ENCODE measurements at regions not wholly inside any gene's neighbourhood (a gene's known extent, or its start where the extent isn't known, plus 50 kb on each side); places are given as distances from the start of the nearest gene placed in this dataset.

DNA sequence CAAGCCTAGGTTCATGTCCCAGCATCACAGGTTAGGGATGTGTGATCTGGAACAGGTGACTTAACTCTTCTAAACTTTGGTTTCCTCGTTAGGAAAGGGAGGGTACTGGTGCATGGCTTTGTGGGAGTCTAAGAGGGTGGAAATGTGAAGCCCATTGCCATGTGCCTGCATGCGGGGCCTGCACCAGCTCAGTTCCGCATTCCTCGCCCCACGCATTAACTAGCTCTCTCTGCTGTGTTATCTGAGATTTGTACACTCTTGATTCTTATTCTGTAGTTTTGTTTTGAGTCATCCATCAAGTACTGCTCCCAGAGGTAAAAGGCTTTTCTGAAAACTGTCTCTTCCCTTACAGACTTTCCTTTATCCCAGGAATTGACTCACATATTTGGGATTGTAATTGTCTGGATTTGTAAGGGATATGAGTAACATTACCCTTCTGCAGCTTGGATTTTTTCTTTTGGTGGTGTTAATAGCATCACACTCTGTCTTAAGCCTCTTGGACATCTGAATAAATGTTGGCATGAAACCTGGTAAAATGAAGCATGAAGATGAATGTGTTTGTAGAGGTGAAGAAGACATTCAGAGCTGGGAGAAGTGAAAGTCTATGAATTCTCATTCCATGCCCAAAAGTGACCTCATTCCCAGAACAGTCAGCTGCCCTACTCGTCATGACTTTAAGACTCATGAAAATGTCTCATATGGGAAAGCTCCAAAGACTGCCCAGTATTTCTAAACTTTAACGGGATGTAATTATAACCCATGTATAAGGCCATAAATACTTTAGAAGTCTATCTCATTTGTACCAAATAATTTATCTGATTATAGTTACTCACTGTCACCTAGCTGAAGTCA, 357.3 kb downstream of the FOXA2 start:
- Mint-ChIP-seq H3K4me3 (no peak overlapping the region), H3K27me3 (ENCODE audit: low read depth in 3 of 3) (peaks cover 2 to 3% (median 3%) of the 10 kb centered on the region in 3 donors), H3K36me3 (no peaks in the 10 kb centered on the region), H3K27ac (no peak overlapping the region), H3K4me1 (no peaks in the 10 kb centered on the region), H3K9me3 (peaks cover 0 to 23% (median 3%) of the 10 kb centered on the region in 6 donors)
- no peak for DNase-seq

DNA sequence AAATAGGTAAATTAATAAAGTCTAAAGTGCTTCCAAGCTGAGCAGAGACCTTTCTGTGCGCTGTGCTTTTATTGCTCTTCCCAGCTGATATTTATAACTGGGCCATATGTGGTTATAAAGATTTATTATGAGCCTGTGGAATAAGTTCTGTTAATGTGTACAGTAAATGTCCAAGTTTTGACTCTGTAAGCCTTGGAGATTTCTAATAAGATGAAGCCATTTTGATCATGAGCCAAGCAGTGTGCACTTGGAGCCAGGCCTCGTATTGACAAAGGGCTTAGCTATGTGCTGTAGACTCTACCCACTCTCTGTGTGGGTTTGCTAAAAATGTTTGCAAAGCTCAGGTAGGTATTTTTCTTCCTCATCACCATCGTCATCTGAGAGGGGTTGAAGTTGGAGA, 361.1 kb downstream of the FOXA2 start:
- DNase-seq, result no peak
- H3K9me3 Mint-ChIP-seq, result peaks cover 0 to 19% (median 3%) of the 10 kb centered on the region in 6 donors
- no peak overlapping the region for H3K4me3 Mint-ChIP-seq
- H3K4me1 Mint-ChIP-seq, result no peaks in the 10 kb centered on the region
- no peaks in the 10 kb centered on the region for H3K36me3 Mint-ChIP-seq
- no peak overlapping the region for H3K27ac Mint-ChIP-seq
- H3K27me3 Mint-ChIP-seq (ENCODE audit: low read depth in 3 of 3), result peaks cover 0 to 3% (median 2%) of the 10 kb centered on the region in 3 donors

DNA sequence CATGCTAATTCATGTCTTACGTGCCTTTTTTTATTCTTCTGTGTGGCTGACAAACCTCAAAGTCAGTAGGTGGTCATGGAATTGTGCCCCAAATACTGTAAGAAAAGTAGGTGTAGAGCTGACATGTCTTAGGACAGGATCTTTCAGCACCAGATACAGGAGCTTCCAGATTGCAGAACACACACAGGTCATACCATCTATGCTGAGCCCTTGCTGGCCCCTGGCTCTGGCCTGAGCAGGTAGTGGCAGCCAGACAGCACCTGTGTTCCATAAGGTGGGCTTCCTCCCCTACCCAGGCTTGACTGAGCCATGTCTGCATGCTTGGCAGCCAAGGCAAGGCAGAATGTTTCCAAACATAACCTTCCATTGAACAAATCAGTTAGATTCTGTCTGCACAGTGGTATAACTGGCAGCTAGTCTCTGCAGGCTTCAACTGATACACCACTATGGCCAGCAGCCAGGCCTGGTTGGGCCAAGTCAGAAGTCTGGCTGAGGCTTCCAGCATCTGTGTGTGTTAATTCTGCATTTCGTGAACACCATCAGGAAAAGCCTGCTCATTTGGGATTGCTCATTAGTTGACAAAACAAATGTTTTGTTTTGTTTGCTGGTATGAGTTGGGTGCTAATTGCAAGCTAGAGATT, 366.5 kb downstream of the FOXA2 start:
- Mint-ChIP-seq H3K4me1 (no peaks in the 10 kb centered on the region), H3K36me3 (no peaks in the 10 kb centered on the region), H3K4me3 (no peak overlapping the region), H3K27me3 (ENCODE audit: low read depth in 3 of 3) (peaks cover 0 to 3% (median 0%) of the 10 kb centered on the region in 3 donors), H3K9me3 (peaks cover 0 to 15% (median 5%) of the 10 kb centered on the region in 6 donors), H3K27ac (no peak overlapping the region)
- DNase-seq, result no peak

DNA sequence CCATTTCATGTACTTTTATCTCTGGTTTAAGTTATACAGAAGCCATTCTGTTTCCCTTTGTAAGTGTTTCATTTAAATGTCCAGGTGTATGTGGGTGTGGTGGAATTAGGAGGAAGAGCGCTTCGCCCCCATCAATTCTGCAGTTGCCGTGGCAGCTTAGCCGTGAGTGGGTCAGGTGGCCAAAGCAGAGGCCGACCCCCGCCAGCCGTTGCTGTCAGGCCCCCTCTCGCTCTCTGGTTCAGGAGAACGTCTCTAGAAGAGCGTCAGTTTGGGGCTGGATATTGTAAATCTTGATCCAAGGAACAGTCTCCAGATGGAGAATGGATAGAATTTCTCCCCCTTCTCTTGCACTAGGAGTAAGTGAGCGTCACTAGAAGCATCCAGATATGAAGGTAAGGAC, 367.4 kb downstream of the FOXA2 start:
- Mint-ChIP-seq H3K27me3 (ENCODE audit: low read depth in 3 of 3) (peaks cover 0 to 3% (median 0%) of the 10 kb centered on the region in 3 donors), H3K36me3 (no peaks in the 10 kb centered on the region), H3K9me3 (peaks cover 0 to 15% (median 6%) of the 10 kb centered on the region in 6 donors), H3K4me1 (no peaks in the 10 kb centered on the region), H3K4me3 (no peak overlapping the region), H3K27ac (no peak overlapping the region)
- no peak for DNase-seq

DNA sequence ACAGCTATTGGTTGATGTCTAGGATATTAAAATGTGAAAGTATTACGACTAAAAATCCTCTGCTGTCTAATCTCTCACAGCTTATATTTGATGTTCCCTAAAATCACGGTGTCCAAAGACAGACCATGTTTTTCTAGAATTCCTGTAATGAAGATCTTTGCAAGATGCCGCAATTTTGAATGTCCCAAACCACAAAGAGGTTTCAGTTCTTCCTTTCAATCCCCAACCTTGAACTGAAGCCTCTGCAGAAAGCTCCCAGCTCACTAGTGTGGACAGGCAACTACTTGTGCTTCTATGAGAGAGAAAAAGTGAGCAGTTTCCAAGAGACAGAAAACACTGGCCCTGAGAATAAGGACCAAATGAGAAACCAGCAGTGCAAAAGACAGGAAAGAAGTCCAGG, 370.1 kb downstream of the FOXA2 start:
- Mint-ChIP-seq H3K4me3 (no peak overlapping the region), H3K27me3 (ENCODE audit: low read depth in 3 of 3) (peaks cover 0 to 3% (median 0%) of the 10 kb centered on the region in 3 donors), H3K4me1 (no peaks in the 10 kb centered on the region), H3K27ac (no peak overlapping the region), H3K9me3 (peaks cover 0 to 20% (median 7%) of the 10 kb centered on the region in 6 donors), H3K36me3 (no peaks in the 10 kb centered on the region)
- DNase-seq, result no peak

DNA sequence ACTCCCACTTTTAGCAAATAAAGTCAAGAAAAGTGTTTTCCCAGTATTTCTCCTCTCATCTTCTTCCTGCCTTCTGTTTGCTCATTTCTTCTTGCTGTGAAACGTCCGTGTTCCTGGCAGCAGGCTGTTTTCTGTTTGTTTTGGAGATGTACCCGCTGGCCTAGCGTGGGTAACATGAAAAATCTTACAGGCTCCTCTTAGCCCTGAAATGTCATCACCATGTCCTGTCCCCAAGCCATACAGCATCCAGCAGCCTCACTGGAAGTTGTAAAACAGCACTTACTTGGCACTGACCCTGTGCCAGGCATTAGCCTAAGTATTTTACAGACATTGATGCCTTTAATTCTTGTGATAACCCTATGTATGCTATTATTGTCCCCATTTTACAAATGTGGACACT, 371.1 kb downstream of the FOXA2 start:
- no peaks in the 10 kb centered on the region for H3K36me3 Mint-ChIP-seq

DNA sequence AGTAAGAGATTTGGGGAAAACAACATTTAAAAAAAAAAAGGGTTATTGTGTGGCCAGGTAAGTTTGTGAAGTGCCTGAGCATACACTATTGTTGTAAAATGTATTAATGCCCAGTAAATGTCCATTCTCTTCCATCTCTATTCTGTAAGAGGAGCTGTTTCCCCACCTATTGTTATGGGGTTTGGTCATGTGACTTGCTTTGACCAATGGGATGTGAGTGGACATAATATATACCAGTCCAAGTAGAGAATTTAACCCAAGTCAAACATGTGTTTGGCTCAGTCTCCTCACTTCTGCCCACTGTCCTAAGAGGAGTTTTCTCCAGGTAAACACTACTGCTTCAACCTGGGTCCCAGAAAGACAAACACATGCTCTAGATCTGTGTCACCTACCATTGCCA, 377.1 kb downstream of the FOXA2 start:
- Mint-ChIP-seq H3K9me3 (peaks cover 8 to 32% (median 12%) of the 10 kb centered on the region in 6 donors), H3K27ac (no peak overlapping the region), H3K4me3 (no peak overlapping the region), H3K27me3 (ENCODE audit: low read depth in 3 of 3) (peaks cover 0 to 1% (median 0%) of the 10 kb centered on the region in 3 donors), H3K36me3 (no peaks in the 10 kb centered on the region), H3K4me1 (no peaks in the 10 kb centered on the region)
- DNase-seq, result no peak

More for the DNA sequence above, 371.1 kb downstream of the FOXA2 start:
- no peak overlapping the region for H3K27ac Mint-ChIP-seq
- H3K9me3 Mint-ChIP-seq, result peaks cover 0 to 20% (median 9%) of the 10 kb centered on the region in 6 donors
- no peaks in the 10 kb centered on the region for H3K4me1 Mint-ChIP-seq
- H3K27me3 Mint-ChIP-seq (ENCODE audit: low read depth in 3 of 3), result peaks cover 0 to 3% (median 0%) of the 10 kb centered on the region in 3 donors
- H3K4me3 Mint-ChIP-seq, result no peak overlapping the region
- DNase-seq, result no peak

DNA sequence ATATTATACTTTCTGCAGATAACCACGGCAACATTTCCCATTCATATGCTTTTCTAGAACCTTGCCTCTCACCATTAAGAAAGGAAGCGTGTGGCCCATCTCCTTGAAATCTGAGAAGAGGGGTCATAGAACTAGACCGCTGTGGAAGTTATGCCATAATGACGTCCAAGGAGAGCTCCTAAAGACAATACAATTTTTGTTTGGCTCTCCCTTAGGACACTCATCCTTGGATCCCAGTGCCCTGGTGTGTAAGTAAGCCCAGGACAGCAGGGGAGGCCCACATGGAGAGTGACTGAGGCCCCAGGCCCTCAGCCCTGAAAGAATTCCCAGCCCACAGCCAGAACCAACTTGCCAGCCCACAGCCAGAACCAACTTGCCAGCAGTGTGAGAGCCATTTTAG, 379.6 kb downstream of the FOXA2 start:
- no peak for DNase-seq
- Mint-ChIP-seq H3K36me3 (no peaks in the 10 kb centered on the region), H3K4me1 (no peaks in the 10 kb centered on the region), H3K9me3 (peaks cover 6 to 32% (median 13%) of the 10 kb centered on the region in 6 donors), H3K27ac (no peak overlapping the region), H3K27me3 (ENCODE audit: low read depth in 3 of 3) (peaks cover 0 to 3% (median 2%) of the 10 kb centered on the region in 3 donors), H3K4me3 (no peak overlapping the region)

DNA sequence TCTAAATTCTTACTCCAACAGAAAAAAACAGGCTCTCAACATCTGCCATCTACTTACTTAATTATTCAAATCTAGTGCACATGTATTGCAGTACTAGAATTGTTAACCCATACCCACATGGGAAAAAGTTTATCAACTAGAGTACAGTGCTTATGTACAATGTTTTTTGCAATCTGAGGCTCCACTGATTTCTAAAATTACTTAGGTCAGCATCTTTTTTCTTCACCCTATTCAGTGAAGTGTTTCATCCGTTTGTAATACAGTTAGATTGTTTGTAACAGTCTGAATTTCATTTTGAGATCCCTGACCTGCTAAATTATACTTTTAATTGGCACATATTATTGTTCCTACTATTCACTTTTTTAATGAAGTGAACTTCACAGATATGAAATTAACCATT, 402.2 kb downstream of the FOXA2 start:
- Mint-ChIP-seq H3K27me3 (ENCODE audit: low read depth in 3 of 3) (peaks cover 0 to 2% (median 0%) of the 10 kb centered on the region in 3 donors), H3K4me1 (no peaks in the 10 kb centered on the region), H3K9me3 (peaks cover 3 to 30% (median 13%) of the 10 kb centered on the region in 6 donors), H3K27ac (no peak overlapping the region), H3K4me3 (no peak overlapping the region), H3K36me3 (no peaks in the 10 kb centered on the region)
- DNase-seq, result no peak

DNA sequence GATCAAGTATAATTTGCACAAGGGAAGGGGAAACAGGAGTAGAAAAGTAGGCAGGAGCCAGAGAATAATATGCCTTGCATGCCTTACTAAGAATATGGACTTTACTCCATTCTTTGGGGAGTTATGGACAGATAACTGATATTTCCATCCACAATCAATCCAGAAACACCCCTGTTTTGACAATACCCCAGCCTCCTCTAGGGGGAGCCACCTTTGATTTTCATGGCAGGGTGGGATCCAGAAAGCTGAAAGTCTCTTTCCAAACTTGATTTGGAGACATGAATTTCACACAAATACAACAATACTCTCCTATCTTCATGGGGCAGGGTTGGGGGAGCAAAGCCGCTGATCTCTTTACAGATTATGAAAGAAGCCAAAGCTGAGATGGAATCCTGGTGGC, 404.1 kb downstream of the FOXA2 start:
- no peak overlapping the region for H3K4me3 Mint-ChIP-seq
- peaks cover 0 to 1% (median 0%) of the 10 kb centered on the region in 3 donors for H3K27me3 Mint-ChIP-seq (ENCODE audit: low read depth in 3 of 3)
- no peaks in the 10 kb centered on the region for H3K4me1 Mint-ChIP-seq
- DNase-seq, result no peak
- no peaks in the 10 kb centered on the region for H3K36me3 Mint-ChIP-seq
- no peak overlapping the region for H3K27ac Mint-ChIP-seq
- peaks cover 9 to 25% (median 16%) of the 10 kb centered on the region in 6 donors for H3K9me3 Mint-ChIP-seq

DNA sequence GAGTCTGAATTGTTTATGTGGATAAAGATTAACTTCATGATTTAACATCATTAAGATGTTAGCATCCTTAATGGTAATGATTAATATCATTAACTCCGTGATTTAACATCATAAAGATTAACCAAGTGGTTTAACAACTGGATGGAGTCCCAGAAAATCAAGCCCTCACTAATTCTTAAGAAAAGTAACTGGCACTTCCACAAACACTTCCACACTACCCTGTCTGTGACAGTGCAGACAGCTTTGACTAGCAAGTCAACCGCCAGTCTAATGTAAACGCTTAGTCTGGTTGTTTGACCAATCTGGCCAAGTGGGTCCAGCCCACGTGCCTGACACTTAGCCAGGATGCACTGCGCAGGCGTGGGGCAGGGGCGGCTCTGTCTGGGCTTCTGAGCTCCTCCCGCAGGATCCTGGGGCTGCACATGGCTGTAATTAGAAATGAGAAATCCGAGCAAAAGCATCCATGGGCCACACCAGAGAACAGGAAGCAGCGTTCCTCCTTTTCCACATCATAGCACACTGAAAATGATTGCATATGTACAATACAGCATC, 424.2 kb downstream of the FOXA2 start:
- DNase-seq, result no peak
- Mint-ChIP-seq H3K4me1 (no peaks in the 10 kb centered on the region), H3K27me3 (ENCODE audit: low read depth in 3 of 3) (peaks cover 0 to 2% (median 0%) of the 10 kb centered on the region in 3 donors), H3K4me3 (no peak overlapping the region), H3K36me3 (peaks cover 0 to 3% (median 0%) of the 10 kb centered on the region in 3 donors), H3K9me3 (peaks cover 10 to 47% (median 15%) of the 10 kb centered on the region in 6 donors), H3K27ac (no peak overlapping the region)

DNA sequence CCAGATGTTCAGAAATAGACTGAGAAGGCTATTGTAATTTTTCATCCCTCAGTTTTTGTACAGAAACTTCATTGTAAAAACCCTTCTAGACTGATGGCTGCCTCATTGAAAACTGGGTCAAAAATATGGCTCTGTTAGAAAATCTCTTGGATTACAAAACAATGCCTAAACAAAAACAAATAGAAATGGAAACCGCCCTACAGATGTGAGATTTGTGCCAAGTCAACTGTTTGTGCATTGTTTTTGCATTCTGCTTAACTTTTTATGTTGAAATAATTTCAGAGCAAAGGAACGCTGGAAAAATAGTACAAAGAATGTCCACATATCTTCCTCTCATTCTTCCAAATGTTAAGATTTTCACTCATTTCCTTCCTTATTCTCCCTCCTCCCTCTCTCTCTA, 425.1 kb downstream of the FOXA2 start:
- Mint-ChIP-seq H3K4me1 (no peaks in the 10 kb centered on the region), H3K27ac (no peak overlapping the region), H3K36me3 (peaks cover 0 to 2% (median 0%) of the 10 kb centered on the region in 3 donors), H3K9me3 (peaks cover 10 to 54% (median 15%) of the 10 kb centered on the region in 6 donors), H3K27me3 (ENCODE audit: low read depth in 3 of 3) (peaks cover 0 to 2% (median 0%) of the 10 kb centered on the region in 3 donors), H3K4me3 (no peak overlapping the region)
- DNase-seq, result no peak

DNA sequence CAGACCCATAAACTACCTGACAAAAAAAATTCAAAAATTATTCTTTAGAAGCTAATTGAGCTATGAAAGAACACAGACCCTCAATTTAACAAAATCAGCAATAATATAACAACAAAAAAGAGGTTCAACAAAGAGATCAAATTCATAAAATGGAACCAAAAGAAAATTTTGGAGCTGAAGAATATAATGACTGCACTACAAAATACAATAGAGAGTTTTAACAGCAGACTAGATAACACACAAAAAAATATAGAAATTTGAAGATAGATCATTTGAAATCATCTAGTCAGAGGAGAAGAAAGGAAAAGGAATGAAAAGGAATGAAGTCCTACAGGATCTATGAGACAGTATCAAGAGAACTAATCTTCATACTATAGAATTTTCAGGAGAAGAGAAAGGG, 422.1 kb downstream of the PAX1 start:
- Mint-ChIP-seq H3K4me1 (no peaks in the 10 kb centered on the region), H3K27me3 (ENCODE audit: low read depth in 3 of 3) (peaks cover 0 to 2% (median 0%) of the 10 kb centered on the region in 3 donors), H3K27ac (no peak overlapping the region), H3K36me3 (no peaks in the 10 kb centered on the region), H3K4me3 (no peak overlapping the region), H3K9me3 (peaks cover 14 to 50% (median 28%) of the 10 kb centered on the region in 6 donors)
- DNase-seq, result no peak

Measured in immature natural killer cell (primary cell).